ENCODE measurements at regions not wholly inside any gene's neighbourhood (a gene's known extent, or its start where the extent isn't known, plus 50 kb on each side); places are given as distances from the start of the nearest gene placed in this dataset.
"Not testable (repeated sequence)": the region's sequence is repeated elsewhere in the genome, so short reads cannot be mapped to it uniquely, and the experiment has no call there.

GRCh38 chr16:88332921-88333825 is 49.6 kb upstream of the ZNF469 start:
- POLR2A ChIA-PET; DNase-seq; ATAC-seq; H3K4me3 Mint-ChIP-seq; H3K9me3 Mint-ChIP-seq (ENCODE audit: insufficient read depth); CTCF ChIA-PET; H3K4me1 Mint-ChIP-seq (ENCODE audit: low read depth); H3K27me3 Mint-ChIP-seq (ENCODE audit: low read depth); H3K36me3 Mint-ChIP-seq (ENCODE audit: low read depth); H3K27ac Mint-ChIP-seq: not testable (repeated sequence)
